Amniotic stem cell (primary cell): ENCODE measurements at regions not wholly inside any gene's neighbourhood (a gene's known extent, or its start where the extent isn't known, plus 50 kb on each side); places are given as distances from the start of the nearest gene placed in this dataset.

ENCODE experiments used
- DNase-seq: peaks from one replicate; lab custom pipeline; 2025; lab: John Stamatoyannopoulos, UW

DNA sequence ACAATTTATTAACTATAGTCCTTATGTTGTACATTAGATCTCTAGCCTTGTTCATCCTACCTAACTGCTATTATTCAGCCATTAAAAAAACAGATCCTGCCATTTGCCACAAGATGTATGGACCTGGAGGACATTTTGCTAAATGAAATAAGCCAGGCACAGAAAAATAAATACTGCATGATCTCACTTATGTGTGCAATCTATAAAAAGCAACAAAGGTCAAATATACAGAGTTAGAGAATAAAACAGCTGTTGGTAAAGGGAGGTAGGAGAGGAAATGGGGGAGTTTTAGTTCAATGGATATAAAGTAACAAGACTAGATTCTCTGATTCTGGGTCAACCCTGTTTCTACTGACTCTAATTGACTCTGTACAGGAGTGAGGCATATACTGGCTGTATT is 103.3 kb upstream of the FAM9C start:
- DNase-seq = no peak

DNA sequence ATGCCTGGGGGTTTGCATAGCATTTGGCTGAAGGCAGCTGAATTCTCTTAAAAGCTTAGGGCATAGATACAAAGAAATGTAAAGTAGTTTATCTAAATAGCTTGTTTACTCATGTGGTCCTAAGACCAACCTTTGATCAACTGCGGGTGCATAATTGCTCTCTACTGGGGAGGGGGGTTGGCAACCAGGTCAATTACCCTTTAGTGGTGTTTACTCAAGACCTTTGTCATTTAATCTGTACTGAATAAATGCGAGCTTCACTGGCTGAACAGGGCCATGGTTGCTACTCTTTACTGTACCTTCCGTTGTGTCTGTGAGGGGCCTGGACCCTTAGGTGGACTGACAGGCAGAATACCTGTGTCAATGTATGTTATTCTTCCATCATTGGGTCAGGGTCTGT is 102.7 kb upstream of the FAM9C start:
- DNase-seq = no peak

DNA sequence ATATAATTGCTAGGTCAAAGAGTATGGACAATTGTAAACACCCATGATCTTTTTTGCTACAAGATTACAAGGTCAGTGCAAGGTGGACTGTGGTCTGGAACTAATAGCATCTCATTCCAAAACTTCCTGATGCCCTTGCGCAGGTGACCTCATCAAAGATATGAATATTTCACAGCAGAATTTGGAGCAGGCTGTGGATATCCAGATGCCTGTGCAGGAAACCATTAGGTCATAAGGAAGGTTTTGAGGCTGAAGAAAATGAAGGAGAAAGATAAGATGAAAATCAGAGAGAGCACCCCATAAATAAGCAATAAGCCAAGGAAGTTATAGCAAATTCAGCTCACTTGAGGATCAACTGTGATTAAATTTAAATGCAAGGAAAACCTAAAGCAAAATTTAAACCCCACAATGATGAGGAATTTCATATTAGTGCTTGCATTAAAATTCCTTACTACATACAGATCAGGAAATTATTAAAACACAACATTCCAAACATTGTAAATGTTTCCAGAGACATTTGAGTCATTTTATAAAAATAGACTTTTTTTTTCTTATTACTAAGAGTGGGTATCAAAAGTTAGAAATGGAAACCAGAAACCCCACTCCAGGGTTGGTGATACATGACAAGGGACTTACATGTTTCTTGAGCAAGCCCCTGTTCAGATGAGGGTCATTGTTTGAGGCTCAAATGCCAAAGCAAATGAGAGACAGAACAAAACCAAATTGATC is 100.7 kb upstream of the FAM9C start:
- DNase-seq = no peak

DNA sequence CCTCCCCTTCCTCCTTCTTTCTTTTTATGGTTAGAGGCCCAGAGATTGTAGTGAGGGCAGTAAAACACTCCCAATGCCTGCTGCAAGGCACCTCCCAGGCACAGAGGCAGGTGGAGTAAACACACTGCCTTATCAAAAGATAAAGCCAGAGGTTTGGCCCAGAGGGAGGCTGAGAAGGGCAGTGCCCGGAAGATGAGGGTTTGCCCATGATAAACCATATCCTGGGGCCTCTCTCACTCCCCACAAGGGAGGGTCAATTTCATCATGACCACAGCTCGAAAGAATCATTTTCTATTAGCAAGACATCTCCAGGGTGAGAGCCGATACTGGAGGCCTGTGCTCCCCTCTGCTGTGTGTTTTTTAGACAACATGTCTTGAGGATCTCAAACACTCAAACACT is 98.5 kb upstream of the FAM9C start:
- DNase-seq = no peak

DNA sequence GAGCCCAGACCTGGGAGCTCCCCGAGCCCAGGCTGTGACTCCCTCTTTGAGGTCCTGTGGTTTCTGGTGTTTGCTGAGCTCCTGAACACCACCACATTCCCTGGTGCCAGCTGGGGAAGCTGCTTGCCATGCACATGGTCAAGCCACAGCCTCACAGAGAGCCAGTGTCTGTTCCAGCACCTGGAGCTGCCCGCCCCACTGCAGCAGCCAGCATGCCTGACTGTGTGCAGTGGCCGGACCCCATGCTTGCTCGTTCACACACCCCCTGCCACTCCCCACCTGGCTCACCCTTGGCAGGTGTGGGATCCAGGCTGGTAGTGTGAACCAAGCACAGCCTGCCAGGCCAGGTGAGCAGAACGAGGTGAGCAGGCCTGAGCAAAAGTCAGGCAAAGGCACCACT is 95.6 kb upstream of the FAM9C start:
- no peak for DNase-seq

DNA sequence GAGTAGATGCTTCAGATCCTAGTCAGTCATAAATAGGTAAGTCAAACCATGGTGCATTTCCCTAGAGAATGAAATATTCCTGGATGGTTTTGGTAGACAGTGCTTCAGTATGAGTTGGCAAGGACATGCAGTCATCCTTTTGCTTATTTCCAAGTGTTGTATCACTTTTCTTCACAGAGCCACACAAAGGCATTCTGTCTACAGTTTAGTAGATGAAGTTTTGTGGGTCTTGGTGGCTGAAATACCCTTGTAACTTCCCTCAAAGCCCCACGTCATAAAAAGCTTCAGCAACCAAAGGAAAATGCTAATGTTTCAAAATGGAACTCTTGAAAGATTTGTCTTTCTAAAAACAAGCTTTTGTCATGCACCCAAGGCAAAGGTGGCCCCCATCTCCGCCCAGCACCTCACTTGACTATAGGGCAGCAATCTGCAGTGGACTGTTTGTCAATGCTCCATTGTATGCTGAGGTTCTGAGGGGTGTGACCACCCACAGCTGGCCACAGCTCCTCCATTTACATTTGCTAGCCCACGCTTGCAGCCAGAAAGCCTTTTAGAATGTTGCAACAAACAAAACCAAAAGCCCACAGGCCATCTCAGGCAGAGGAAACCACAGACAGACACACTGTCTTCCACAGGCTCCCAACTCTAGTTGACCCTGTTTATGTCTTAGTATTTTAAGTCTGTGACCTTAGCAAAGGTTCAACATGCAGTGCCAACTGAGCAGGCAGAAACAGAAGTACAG is 87.1 kb upstream of the FAM9C start:
- no peak for DNase-seq

DNA sequence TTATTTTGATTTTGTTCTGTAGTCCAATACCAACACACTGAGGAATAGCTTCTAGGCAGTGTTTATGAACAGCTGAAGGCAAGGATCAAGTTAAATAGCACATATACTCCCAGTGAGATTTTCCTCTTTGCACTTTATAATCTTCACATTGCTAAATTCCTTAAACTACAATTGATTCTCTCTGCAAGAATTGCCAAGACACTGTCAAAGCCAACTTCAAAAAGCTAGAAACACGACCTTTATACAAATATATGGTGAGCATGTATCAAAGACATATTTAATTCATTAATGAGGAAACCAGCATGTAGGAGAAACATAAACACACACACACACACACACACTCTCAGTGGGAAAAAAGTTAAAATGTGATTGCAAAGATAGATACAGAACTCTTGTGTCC is 86.4 kb upstream of the FAM9C start:
- DNase-seq = no peak

DNA sequence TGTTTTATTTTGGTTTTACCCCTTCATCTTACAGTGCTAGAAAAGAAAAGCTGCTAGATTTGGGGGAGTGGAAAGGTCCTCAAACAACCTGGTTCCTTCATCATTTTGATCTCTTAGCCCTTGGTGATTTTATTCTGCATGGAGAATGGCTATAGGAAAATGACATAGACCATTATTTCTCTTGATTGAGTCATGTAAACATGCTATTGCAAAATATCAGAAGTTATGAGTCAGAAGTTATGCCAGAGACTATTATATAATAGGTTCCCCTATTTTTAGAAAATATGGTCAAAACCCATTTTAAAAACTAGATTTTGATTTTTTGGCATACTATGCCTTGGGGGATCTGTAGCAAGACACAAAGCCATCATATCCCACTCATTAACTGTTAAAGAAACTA is 83.7 kb upstream of the FAM9C start:
- no peak for DNase-seq

DNA sequence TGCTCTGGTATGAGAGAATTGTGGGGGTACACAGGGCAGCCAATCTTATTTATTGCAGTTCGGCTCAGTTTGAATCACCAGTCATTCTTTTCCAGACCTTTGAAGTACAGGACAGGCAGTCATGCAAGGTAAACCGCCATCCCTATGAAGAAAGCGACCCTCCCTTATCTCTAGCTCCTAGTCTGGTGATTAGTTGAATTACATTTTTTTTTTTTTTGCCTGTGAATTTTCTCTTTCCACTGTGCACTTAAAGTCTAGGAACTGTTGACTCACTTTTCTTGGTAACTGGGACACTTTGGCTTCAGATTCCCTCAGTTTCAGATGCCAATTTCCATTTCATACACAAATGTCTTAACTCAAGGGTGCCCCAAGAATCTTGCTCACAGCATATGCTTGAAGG is 82.4 kb upstream of the FAM9C start:
- DNase-seq = no peak

DNA sequence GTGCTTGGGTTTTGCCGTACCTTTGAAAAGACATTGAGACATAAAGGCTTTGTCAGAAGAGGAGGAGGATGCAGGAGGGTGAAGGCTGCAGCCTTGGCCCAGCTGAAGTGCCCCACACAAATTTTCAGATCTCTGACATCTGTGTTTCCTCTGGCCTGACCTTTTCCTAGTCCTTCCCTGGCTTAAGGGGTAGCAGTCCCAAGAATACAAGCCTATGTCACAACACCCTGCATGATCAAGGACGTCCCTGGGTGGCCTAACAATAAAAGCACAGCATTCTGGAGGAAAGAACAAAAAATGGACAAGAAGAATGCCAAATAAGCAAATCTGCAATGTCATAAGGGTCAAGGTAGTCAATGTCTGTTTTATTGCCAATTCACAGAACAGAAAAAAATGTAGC is 80.8 kb upstream of the FAM9C start:
- DNase-seq = no peak

DNA sequence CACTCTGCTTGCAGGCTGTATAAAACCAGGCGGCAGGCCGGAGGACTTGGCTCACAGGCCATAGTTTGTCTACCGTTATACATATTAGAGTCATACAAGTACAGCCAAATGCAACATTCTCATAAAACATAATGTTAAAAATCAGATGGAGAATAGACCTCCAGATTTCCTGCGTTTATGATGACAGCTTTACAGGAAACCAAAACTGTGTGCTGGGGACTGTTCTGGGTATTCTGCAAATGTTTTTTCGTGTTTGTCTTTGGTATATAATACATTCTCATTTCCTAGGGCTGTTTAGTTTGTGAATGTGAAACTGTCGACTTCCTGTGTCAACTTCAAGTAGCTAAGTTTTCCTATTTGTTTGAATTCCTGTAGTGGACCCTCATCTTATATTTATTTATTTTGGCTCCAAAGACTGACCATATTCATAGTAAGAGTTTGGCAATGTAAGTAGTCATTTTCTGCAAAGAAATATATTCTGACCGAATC is 79.5 kb upstream of the FAM9C start:
- no peak for DNase-seq

DNA sequence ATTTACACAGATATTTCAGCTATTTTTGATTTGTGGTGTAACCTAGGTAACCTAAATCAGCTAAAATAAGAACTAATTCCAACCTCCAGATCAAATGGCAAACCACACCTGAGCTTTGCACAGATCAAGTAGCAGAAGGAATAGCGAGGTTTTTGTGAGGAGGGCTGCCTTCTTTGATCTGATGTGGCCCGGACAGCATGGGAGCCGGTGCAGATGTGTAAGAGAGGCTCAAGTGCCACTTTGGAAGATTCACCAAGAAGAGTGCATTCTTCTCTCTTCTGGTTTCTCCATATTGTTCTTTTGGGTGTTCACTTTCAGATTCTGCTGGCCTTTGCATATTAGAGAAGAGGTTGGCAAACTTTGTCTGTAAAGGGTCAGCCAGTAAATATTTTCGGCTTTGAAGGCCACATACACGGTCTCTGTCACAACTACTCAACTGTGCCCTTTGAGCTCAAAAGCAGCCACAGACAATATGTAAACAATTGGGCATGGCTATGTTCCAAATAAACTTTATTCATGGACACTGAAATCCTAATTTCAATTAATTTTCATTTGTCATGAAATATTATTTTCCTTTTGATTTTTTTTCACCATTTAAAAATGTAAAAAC is 78.9 kb upstream of the FAM9C start:
- DNase-seq = no peak

DNA sequence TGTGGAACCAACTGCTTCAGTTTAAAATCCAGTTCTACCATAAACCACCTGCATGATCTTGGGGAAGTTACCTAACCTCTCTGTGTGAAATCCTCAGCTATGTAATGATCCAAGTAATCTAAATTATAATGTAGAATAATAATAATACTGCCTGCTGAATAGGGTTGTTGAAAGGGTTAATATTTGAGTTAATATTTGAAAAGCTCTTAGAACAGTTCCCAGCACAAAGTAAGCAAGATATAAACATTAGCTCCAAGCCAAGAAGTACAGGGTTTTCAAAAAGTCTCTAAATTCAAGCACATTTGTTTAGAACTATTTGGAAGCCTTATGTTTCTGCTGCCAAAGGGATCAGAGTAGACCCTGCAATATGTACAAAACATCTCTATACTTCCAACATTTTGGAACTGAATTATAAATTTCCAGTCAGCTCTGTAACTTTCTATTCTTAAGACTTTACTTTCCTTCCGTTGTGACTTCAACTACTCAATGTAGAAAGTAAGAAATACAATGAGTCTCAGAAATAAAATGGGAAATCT is 76.7 kb upstream of the FAM9C start:
- DNase-seq = no peak

DNA sequence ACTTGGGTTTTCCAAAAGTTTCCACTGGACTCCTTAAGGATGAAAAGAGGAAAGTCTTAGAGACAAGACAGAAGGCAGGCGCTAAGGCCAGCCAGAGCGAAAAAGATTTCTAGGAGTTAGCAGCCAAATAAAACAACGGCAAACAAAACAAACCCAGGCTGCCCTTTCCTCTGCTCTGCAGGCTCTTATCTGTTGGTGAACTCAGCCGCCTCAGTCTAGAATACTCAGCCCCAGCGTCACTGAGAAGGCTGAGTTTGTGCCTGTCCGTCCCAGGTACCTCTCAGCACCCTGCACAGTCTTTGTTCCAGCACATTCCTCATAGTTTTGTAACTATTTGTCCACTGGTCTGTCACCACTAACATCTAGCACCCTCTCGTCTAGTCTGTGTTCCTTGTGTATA is 75.6 kb upstream of the FAM9C start:
- no peak for DNase-seq

DNA sequence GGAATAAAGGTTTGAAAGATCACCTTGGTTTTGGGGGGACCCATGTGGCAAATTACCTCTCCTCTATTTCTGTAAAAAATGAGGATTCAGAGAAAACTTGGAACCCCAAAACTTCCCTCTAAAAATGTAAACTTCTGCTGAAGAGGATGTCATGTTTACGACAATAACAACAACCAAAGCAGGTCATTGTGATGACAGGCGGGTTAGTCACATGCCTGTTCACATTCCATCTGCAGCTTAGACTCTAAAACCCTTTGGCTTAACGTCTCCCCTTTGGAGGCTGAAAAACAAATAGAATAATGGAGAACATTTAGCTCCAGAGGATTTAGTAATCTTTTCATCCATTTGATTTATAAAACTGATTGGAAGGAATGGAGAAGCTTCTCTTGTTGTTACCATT is 75.0 kb upstream of the FAM9C start:
- DNase-seq = no peak

DNA sequence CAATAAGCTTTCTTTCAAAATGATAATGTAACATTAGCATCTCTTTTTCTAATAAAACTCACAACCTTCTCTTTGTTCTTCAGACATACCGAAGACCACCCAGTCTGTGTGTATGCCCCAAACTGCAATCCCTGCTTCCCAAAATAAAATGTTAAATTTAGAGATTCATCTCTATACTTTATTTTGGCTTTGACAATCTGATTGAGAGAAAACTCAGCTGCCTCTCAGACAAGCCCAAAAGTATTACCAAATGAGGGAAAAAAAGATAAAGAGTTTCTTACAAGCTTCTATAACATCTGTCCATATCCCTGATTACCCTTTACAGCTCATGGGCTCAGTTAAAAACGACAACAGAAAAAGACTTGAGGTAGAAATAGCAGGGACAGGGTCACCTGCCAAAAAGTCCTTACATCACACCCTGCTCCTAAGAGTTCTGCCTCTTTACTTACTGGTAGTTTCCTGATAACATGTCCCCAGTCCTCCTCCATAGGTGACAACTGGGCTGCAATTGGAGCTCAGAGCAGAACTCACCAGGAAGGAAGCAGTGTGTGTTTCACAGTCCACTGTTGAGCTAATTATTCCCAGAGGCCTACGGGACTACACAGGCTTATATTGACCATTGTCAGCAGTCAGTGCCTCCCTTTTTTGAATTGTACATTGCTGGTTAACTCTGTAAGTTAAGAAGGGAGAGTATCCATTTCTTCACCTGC is 70.9 kb upstream of the FAM9C start:
- DNase-seq = no peak

DNA sequence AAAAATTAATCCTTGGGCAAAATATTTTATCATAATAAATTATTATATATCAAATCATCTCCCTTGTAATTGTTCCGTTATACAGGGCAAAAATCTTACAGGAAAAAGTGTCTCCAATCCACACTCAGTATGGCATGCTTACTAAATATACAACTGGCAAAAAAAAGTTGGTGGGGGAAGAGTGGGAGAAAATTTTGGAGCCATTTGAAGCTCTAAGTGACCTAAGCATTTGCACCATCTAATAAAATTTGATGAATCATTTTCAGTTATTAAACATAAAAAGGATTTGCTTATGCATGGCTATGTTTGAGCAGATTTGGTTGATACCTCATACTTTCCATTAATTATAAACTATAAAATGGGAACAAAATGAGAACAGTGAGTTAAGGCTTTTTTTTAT is 68.1 kb upstream of the FAM9C start:
- no peak for DNase-seq

DNA sequence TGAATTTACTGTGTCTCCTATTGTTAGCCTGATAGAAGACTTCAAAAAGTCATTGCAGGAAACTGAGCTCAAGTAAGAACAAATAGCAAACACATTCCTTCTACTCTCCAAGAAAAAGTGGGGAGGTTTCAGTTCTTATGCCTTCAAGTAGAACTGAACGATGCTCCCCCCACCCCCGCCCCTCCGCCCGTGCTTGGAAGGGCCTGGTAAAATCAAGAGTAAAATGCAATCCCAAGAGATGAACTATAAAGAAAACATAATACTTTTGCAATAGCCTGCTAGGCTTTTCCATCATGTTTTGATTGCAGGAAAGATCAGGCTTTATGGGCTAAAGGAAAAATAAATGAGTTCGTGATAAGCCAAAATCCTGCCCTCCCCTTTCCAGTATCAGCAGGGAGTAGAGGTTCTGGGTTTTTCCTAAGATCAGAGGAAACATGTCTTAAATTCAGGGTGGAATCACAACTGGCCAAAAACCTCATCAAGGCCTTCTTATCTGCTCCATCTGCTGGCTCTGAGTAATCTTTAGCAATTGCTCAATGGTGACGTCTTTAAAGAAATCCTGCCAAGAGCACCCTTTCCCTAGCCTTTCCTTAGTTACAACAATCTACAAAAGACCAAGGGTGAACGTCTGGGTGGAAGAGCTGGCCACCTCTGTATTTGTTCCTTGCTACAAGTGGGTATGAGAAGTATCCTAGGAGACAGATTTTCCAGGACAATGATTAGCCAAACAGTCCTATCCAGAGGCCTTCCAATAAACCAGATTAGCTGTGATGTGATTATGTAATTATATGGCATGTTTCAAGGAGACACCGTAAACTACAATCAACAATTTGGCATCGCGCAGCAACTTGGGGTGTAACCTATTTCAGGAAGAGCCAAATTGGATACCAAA is 66.3 kb upstream of the FAM9C start:
- peak; percentile 81 for DNase-seq

DNA sequence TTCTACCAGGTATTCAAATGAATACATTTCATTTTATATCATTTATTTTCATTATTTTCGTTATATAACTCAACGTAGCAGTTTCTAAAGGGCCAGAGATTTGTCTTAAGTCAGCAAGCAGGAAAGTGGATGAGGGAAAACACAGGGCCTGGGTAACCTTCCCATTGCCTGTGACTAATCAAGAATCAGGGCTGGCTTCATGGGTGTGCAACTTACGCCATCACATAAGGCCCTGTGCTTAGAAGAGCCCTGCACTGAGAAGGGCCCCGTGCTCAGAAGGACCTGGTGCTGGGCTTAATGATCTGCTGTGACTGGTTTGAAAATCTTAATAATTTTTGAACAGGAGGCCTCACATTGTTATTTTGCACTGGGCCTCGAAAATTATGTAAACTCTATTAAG is 65.4 kb upstream of the FAM9C start:
- no peak for DNase-seq

DNA sequence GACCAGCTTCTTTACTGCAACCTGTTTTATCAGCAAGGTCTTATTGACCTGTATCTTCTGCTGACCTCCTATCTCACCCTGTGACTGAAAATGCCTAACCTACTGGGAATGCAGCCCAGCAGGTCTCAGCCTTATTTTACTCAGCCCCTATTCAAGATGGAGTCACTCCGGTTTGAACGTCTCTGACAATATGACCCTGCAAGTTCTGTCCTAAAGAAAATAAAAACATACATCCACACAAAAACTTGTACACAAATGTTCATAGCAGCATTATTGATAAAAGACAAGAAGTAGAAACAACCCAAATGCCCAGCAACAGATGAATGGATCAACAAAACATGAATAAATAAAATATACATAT is 59.5 kb upstream of the FAM9C start:
- DNase-seq = no peak

DNA sequence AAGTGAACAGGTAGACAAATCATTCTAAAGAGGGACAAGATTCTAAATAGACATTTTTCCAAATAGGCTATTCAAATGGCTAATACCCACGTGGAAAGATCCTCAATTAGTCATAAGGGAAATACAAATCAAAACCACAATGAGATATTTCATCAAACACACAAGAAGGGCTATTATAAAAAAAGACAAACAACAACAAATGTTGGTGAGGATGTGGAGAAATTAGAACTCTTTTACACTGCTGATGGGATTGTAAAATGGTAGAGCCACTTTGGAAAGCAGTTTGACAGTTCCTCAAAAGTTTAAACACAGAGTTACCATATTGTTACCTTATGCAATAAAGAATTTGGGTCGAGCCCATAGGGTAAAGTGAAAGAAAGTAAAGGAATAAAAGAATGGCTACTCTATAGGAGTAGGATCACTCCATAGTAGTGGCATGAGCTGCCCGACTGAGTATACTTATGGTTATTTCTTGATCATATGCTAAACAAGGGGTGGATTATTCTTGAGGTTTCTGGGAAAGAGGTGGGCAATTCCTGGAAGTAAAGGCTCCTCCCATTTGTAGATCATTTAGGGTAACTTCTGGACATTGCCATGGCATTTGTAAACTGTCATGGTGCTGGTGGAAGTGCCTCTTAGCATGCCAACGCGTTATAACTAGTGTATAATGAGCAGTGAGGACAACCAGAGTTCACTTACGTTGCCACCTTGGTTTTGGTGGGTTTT is 58.9 kb upstream of the FAM9C start:
- no peak for DNase-seq
